ENCODE measurements at regions not wholly inside any gene's neighbourhood (a gene's known extent, or its start where the extent isn't known, plus 50 kb on each side); places are given as distances from the start of the nearest gene placed in this dataset.

GRCh38 chr4:22052076-22052475 is 103.5 kb upstream of the KCNIP4 start:
- DNase-seq, result no peak
- intact Hi-C loops (cut with DNase I), result no loop called here
- no peak for ATAC-seq

- no peak for ATAC-seq
- DNase-seq, result no peak
- intact Hi-C loops (cut with DNase I), result no loop called here
Measured at GRCh38 chr4:22048323-22048722, 99.8 kb upstream of the KCNIP4 start.

GRCh38 chr4:22047793-22048192 is 99.2 kb upstream of the KCNIP4 start:
- ATAC-seq, result no peak
- intact Hi-C loops (cut with DNase I), result no loop called here
- DNase-seq, result no peak

GRCh38 chr4:22045051-22045630 is 96.6 kb upstream of the KCNIP4 start:
- DNase-seq (no peak), ATAC-seq (no peak)
- intact Hi-C loops (cut with DNase I), result no loop called here

- intact Hi-C loops (cut with DNase I), result no loop called here
- ATAC-seq (no peak), DNase-seq (no peak)
Measured at GRCh38 chr4:22031423-22031822, 82.9 kb upstream of the KCNIP4 start.

- intact Hi-C loops (cut with DNase I), result no loop called here
- ATAC-seq (no peak), DNase-seq (no peak)
Measured at GRCh38 chr4:22030881-22031280, 82.3 kb upstream of the KCNIP4 start.

- DNase-seq (no peak), ATAC-seq (no peak)
- intact Hi-C loops (cut with DNase I), result no loop called here
Measured at GRCh38 chr4:22030307-22030706, 81.7 kb upstream of the KCNIP4 start.

GRCh38 chr4:22029803-22030202 is 81.2 kb upstream of the KCNIP4 start:
- DNase-seq (no peak), ATAC-seq (no peak)
- intact Hi-C loops (cut with DNase I), result no loop called here

- DNase-seq (no peak), ATAC-seq (no peak)
- intact Hi-C loops (cut with DNase I), result no loop called here
Measured at GRCh38 chr4:22021106-22021505, 72.5 kb upstream of the KCNIP4 start.

GRCh38 chr4:22020129-22020528 is 71.6 kb upstream of the KCNIP4 start:
- no peak for DNase-seq
- ATAC-seq, result no peak
- intact Hi-C loops (cut with DNase I), result no loop called here

GRCh38 chr4:22019676-22020075 is 71.1 kb upstream of the KCNIP4 start:
- no peak for DNase-seq
- intact Hi-C loops (cut with DNase I), result no loop called here

GRCh38 chr4:22014222-22014741 is 65.7 kb upstream of the KCNIP4 start:
- no peak for DNase-seq
- intact Hi-C loops (cut with DNase I), result no loop called here
- ATAC-seq, result no peak

More at GRCh38 chr4:22019676-22020075, 71.1 kb upstream of the KCNIP4 start:
- ATAC-seq, result no peak

GRCh38 chr4:22003878-22004277 is 55.3 kb upstream of the KCNIP4 start:
- intact Hi-C loops (cut with DNase I), result no loop called here
- DNase-seq (no peak), ATAC-seq (no peak)
